GM10847 (cell line): ENCODE measurements at regions not wholly inside any gene's neighbourhood (a gene's known extent, or its start where the extent isn't known, plus 50 kb on each side); places are given as distances from the start of the nearest gene placed in this dataset.

Experiments
- POLR2A ChIP-seq: IDR thresholded peaks from 2 replicates; pipeline ENCODE4 v1.6.1; 2011; ENCODE audit not compliant: insufficient read length; ENCODE audit errors: extremely low read depth

GRCh38 chr14:65177551-65177950, 75.2 kb upstream of the MAX start:
- TF ChIP-seq POLR2A = no peak

GRCh38 chr14:65179918-65180724, 77.8 kb upstream of the MAX start:
- no peak for TF ChIP-seq POLR2A

GRCh38 chr14:65180725-65181025, 78.4 kb upstream of the MAX start:
- TF ChIP-seq POLR2A = no peak

GRCh38 chr14:65184032-65184764, 81.9 kb upstream of the MAX start:
- TF ChIP-seq POLR2A = no peak

GRCh38 chr14:65185829-65186228, 83.5 kb upstream of the MAX start:
- TF ChIP-seq POLR2A = no peak

GRCh38 chr14:65186951-65187350, 84.6 kb upstream of the MAX start:
- TF ChIP-seq POLR2A = no peak

GRCh38 chr14:65187421-65188049, 85.2 kb upstream of the MAX start:
- no peak for TF ChIP-seq POLR2A

- no peak for TF ChIP-seq POLR2A
Measured at GRCh38 chr14:65190312-65190711, 88.0 kb upstream of the MAX start.

GRCh38 chr14:65191716-65192115, 89.4 kb upstream of the MAX start:
- TF ChIP-seq POLR2A = no peak

- TF ChIP-seq POLR2A = no peak
Measured at GRCh38 chr14:65192686-65193085, 90.4 kb upstream of the MAX start.

- no peak for TF ChIP-seq POLR2A
Measured at GRCh38 chr14:65193916-65194590, 91.7 kb upstream of the MAX start.

- TF ChIP-seq POLR2A = no peak
Measured at GRCh38 chr14:65195042-65195719, 92.9 kb upstream of the MAX start.

- no peak for TF ChIP-seq POLR2A
Measured at GRCh38 chr14:65198346-65198745, 96.0 kb upstream of the MAX start.

GRCh38 chr14:65200454-65200853, 98.1 kb upstream of the MAX start:
- TF ChIP-seq POLR2A = no peak

GRCh38 chr14:65203574-65203973, 101.3 kb upstream of the MAX start:
- TF ChIP-seq POLR2A = no peak
